Sciatic nerve (tissue), 2 donors: ENCODE measurements at regions not wholly inside any gene's neighbourhood (a gene's known extent, or its start where the extent isn't known, plus 50 kb on each side); places are given as distances from the start of the nearest gene placed in this dataset.
"Not testable (repeated sequence)": the region's sequence is repeated elsewhere in the genome, so short reads cannot be mapped to it uniquely, and the experiment has no call there.

Experiments used
- ATAC-seq: fragments of 200-7000 bp; cut with Tn5 transposase; one replicate; pipeline ENCODE4 v1.9.1; 2020; ENCODE audit warnings: mild to moderate bottlenecking, moderate library complexity
- DNase-seq: peaks from one replicate; pipeline ENCODE4 v3.0.0-alpha.2; 2020; ENCODE audit warnings: low spot score
- intact Hi-C: fragments of 100-400 bp; cut with DNase I; formaldehyde crosslinking; loops from one replicate; pipeline ENCODE4 v1.14.2; 2022
- donor health status: DM: no; HTN: no; CAD: no.
- donor health status: DM: no; HTN: no; CAD: no.

- intact Hi-C loops = no loop called here
- DNase-seq (no peak), ATAC-seq (no peak)
Measured at GRCh38 chr3:70612920-70613319, 300.5 kb upstream of the MDFIC2 start.

DNA sequence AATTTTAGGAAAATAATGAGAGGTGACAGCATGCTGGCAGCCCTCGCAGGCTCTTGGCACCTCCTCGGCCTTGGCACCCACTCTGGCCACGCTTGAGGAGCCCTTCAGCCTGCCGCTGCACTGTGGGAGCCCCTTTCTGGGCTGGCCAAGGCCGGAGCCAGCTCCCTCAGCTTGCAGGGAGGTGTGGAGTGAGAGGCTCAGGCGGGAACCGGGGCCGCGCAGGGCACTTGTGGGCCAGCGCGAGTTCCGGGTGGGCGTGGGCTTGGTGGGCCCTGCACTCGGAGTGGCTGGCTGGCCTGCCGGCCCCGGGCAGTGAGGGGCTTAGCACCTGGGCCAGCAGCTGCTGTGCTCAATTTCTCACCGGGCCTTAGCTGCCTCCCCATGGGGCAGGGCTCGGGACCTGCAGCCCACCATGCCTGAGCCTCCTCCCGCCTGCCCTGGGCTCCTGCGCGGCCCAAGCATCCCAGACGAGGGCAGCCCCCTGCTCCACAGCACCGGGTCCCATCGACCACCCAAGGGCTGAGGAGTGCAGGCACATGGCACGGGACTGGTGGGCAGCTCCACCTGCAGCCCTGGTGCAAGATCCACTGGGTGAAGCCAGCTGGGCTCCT is 299.3 kb upstream of the MDFIC2 start:
- ATAC-seq, DNase-seq, intact Hi-C loops: not testable (repeated sequence)

- ATAC-seq (no peak), DNase-seq (no peak)
- intact Hi-C loops = no loop called here
Measured at GRCh38 chr3:70608434-70608833, 296.0 kb upstream of the MDFIC2 start.

DNA sequence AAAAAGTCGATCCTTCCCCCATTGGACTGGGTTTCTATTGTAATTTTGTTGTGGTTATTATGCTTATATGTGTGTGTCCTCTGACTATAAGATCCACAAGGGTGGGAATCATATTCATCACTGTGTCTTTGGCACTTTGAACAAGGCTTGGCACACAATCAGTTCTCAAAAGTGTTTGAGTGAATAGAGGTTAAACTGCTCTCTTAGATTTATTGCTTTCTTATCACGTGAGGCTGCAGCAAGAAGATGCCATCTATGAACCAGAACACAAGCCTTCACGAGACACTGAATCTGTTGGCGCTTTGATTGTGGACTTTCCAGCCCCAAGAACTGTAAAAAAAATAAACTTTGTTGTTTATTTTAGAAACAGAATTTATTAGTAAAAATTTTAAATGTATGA is 295.0 kb upstream of the MDFIC2 start:
- DNase-seq (no peak), ATAC-seq (no peak)
- intact Hi-C loops = no loop called here

DNA sequence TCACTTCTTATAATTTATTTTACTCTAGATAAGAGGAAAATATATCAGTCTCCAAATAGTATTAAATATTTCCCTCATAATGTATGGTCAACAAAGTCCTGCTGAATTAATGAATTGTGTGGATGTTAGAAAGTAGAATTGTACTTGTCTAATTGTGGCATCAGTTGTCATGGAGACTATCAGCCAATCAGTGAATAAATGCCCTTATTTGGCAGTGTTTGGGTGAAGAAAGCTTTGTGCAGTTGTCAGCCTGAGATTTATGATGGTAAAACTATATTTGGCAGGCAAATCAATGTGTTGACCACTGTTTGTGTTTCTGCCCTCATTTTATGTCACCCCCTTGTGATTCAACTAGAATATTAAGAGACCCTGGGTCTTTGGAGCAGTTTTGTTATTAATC is 293.6 kb upstream of the MDFIC2 start:
- no peak for ATAC-seq
- intact Hi-C loops = no loop called here
- DNase-seq = no peak

- intact Hi-C loops = no loop called here
- DNase-seq (no peak), ATAC-seq (no peak)
Measured at GRCh38 chr3:70603103-70603502, 290.7 kb upstream of the MDFIC2 start.

- intact Hi-C loops = no loop called here
Measured at GRCh38 chr3:70597312-70597711, 284.9 kb upstream of the MDFIC2 start.

DNA sequence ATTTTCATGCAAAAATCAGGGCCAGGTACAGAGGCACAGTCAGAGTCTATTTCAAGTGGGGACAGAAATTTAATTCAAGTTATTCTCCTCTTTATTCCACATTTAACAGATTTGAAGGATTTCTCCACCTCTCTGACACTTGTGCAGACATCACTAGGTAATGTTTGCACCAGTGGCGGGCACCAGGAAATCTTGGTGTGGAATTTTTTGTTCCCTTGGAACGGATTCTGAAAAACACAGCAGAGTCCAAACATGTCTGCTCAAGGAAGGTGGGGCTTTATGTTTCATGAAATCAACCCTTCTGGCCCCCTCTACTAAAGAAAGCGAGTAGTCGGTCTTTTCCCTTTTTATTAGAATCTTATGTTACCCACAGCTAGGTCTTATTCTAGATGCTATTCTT is 271.2 kb upstream of the MDFIC2 start:
- DNase-seq (no peak), ATAC-seq (no peak)
- intact Hi-C loops = loop anchor here (5.0 kb wide), 1 partner anchor 1221 kb away; no protein-coding TSS in a partner anchor

More at GRCh38 chr3:70597312-70597711, 284.9 kb upstream of the MDFIC2 start:
- ATAC-seq = no peak
- no peak for DNase-seq

- ATAC-seq = no peak
- intact Hi-C loops = loop anchor here (5.0 kb wide), 1 partner anchor 1221 kb away; no protein-coding TSS in a partner anchor
- DNase-seq = no peak
Measured at GRCh38 chr3:70582803-70583202, 270.4 kb upstream of the MDFIC2 start.

DNA sequence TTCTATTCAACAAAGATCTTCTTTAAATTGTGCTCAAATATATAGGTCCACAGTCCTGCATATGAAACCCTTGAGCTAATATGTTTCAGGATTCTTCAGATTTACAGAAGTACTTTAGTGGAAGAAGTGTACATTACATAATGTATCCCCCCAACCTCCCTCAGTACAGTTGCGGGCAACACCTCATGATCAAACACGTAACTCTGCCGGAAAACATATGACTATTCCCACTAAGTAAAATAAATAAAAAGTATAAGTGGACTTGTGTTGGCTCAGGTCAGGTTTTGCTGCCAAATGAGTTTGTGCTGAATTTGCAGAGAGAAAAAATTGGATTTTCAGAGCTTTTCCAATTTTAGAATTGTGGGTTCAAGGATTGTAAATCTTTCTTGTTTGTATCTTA is 267.6 kb upstream of the MDFIC2 start:
- ATAC-seq = no peak
- no peak for DNase-seq
- intact Hi-C loops = loop anchor here (5.0 kb wide), 1 partner anchor 1218 kb away; no protein-coding TSS in a partner anchor

GRCh38 chr3:70571696-70572095 is 259.3 kb upstream of the MDFIC2 start:
- DNase-seq (no peak), ATAC-seq (no peak)
- intact Hi-C loops = no loop called here

DNA sequence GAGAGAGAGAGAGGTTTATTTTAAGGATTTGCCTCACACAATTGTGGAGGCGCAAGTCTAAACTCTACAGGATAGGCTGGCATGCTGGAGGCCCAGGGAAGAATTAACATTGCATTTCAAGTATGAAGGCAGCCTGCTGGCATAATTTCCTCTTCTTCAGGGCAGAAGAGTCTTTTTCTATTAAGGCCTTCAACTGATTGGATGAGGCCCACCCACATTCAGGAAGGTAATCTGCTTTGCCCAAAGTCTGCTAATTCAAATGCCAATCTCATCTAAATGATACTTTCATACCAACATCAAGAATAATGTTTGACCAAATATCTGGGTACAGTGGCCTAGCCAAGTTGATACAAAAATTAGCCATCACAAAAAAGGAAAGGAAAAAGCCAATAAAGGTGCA is 258.1 kb upstream of the MDFIC2 start:
- intact Hi-C loops = no loop called here
- ATAC-seq (no peak), DNase-seq (no peak)

DNA sequence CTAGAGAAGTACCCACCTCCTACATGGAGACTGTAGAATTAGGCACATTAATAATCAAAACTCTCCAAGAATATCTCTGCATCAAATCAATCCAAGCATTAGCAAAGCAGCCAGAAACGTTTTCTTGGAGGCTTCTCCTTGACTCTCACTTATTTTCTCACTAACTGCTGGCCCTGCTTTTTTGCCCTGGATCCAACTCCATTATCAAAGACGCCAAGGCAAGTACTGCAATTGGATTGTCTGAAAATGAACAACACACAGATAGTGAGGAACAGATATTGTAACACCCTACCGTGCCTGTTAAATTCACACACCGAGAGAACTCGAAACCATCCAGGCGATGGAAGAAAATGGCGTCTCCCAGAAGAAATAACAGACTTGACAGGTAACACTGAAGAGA is 256.2 kb upstream of the MDFIC2 start:
- DNase-seq (no peak), ATAC-seq (no peak)
- intact Hi-C loops = no loop called here

DNA sequence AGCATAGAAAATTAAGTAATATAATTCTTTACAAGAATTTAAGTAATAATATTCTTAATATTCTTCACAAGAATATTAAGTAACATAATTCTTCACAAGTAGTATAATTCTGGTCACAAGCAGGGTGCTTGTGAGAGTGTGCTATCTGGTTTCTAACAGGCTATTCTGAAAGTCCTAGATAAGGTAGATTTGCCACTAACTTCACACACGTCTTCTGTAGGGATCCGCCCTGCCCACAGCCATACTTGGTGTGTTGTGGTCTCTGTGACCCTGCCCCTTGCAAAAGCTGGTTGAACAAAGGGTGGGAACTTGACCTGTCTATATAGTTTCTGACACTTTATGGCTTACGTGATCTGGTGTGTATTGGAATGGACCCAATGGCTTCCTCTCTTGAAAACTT is 253.4 kb upstream of the MDFIC2 start:
- no peak for DNase-seq
- intact Hi-C loops = no loop called here
- ATAC-seq = no peak

GRCh38 chr3:70564552-70564951 is 252.1 kb upstream of the MDFIC2 start:
- ATAC-seq (no peak), DNase-seq (no peak)
- intact Hi-C loops = no loop called here

DNA sequence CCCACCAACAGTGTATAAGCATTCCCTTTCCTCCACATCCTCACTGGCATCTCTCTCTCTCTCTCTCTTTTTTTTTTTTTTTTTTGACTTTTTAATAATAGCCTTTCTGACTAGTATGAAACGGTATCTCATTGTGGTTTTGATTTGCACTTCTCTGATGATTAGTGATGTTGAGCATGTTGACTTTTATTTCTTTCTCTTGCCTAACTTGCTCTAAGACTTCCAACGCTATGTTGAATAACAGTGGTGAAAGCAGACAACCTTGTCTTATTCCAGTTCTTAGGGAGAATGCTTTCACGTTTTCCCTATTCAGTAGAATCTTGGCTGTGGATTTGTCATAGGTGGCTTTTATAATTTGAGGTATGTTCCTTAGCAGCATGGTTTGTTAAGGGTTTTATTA is 249.4 kb upstream of the MDFIC2 start:
- ATAC-seq = no peak
- no peak for DNase-seq
- intact Hi-C loops = no loop called here

- DNase-seq = no peak
- intact Hi-C loops = no loop called here
- ATAC-seq = no peak
Measured at GRCh38 chr3:70558956-70559355, 246.5 kb upstream of the MDFIC2 start.

GRCh38 chr3:70557976-70558375 is 245.5 kb upstream of the MDFIC2 start:
- intact Hi-C loops = no loop called here

GRCh38 chr3:70556056-70556455 is 243.6 kb upstream of the MDFIC2 start:
- intact Hi-C loops = no loop called here
- ATAC-seq (no peak), DNase-seq (no peak)

More at GRCh38 chr3:70557976-70558375, 245.5 kb upstream of the MDFIC2 start:
- ATAC-seq (no peak), DNase-seq (no peak)

- DNase-seq (no peak), ATAC-seq (no peak)
- intact Hi-C loops = no loop called here
Measured at GRCh38 chr3:70554170-70554569, 241.7 kb upstream of the MDFIC2 start.

DNA sequence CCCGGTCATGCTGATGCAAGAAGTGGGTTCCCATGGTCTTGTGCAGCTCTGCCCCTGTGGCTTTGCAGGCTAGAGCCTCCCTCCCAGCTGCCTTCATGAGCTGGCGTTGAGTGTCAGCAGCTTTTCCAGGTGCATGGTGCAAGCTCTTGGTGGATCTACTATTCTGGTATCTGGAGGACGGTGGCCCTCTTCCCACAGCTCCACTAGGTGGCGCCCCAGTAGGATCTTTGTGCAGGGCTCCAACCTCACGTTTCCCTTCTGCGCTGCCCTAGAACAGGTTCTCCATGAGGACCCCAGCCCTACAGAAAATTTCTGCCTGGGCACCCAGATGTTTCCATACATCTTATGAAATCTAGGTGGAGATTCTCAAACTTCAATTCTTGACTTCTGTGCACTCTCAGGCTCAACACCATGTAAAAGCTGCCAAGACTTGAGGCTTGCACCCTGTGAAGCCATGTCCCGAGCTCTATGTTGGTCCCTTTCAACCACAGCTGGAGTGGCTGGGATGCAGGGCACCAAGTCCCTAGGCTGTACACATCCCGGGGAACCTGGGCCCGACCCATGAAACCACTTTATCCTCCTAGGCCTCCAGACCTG is 238.4 kb upstream of the MDFIC2 start:
- ATAC-seq (peak; percentile 80), DNase-seq (peak; percentile 84)
- intact Hi-C loops = no loop called here
